Mucosa of descending colon (tissue), 3 donors: ENCODE measurements at regions not wholly inside any gene's neighbourhood (a gene's known extent, or its start where the extent isn't known, plus 50 kb on each side); places are given as distances from the start of the nearest gene placed in this dataset.

Experiments
- ATAC-seq: fragments of 200-7000 bp; cut with Tn5 transposase; one replicate; pipeline ENCODE4 v1.9.1; 2020; ENCODE audit warnings: mild to moderate bottlenecking, moderate library complexity
- DNase-seq, 3 donors: peaks; one replicate each; pipeline ENCODE4 v3.0.0-alpha.2; 2020
- H3K36me3 ChIP-seq: fragments of 200-600 bp; one replicate; pipeline ENCODE4 v1.8.0; 2021; ENCODE audit warnings: low read depth, mild to moderate bottlenecking
- H3K4me1 ChIP-seq: fragments of 200-600 bp; one replicate; pipeline ENCODE4 v1.8.0; 2021; ENCODE audit warnings: low read depth, mild to moderate bottlenecking
- H3K4me3 ChIP-seq: fragments of 200-600 bp; one replicate; pipeline ENCODE4 v1.8.0; 2021; ENCODE audit warnings: mild to moderate bottlenecking
- H3K9me3 ChIP-seq: fragments of 200-600 bp; one replicate; pipeline ENCODE4 v1.8.0; 2021; ENCODE audit warnings: mild to moderate bottlenecking
- CTCF ChIP-seq: fragments of 200-600 bp; IDR thresholded peaks from one replicate; pipeline ENCODE4 v1.8.0; 2022; ENCODE audit warnings: antibody characterized with exemption, mild to moderate bottlenecking
- intact Hi-C, 2 donors: fragments of 100-400 bp; cut with DNase I in 1 of 2; cut with micrococcal nuclease in 1 of 2; formaldehyde crosslinking; loops; one replicate each; pipeline versions ENCODE4 v1.11.0 to v1.11.1; 2022; cut with DNase I, micrococcal nuclease
- donor health status: DM: no; HTN: no; CAD: no; lungs with moderate emphysema.
- donor health status: DM: no; HTN: no; CAD: no.
- donor health status: DM: no; HTN: yes; CAD: no.

GRCh38 chr3:8153800-8154199 lies 347.8 kb upstream of the LMCD1 start:
- no peak for DNase-seq
- ATAC-seq, result no peak
- no peak for TF ChIP-seq CTCF
- intact Hi-C loops, result no loop called here
- Histone ChIP-seq H3K4me3 (no peak overlapping the region), H3K9me3 (no peaks in the 10 kb centered on the region), H3K4me1 (no peaks in the 10 kb centered on the region), H3K36me3 (no peaks in the 10 kb centered on the region)

- no peak for TF ChIP-seq CTCF
- no peaks in the 10 kb centered on the region for H3K36me3 ChIP-seq
- no peak overlapping the region for H3K4me3 ChIP-seq
- no peaks in the 10 kb centered on the region for H3K9me3 ChIP-seq
- H3K4me1 ChIP-seq, result no peaks in the 10 kb centered on the region
- ATAC-seq, result no peak
- DNase-seq, result no peak
- intact Hi-C loops, result no loop called here
Observed at GRCh38 chr3:8154617-8155016, 347.0 kb upstream of the LMCD1 start.

- no peaks in the 10 kb centered on the region for H3K9me3 ChIP-seq
Observed at GRCh38 chr3:8156138-8156537, 345.5 kb upstream of the LMCD1 start.

GRCh38 chr3:8156831-8157230 lies 344.8 kb upstream of the LMCD1 start:
- H3K4me3 ChIP-seq, result no peak overlapping the region
- intact Hi-C loops, result no loop called here
- no peak for DNase-seq
- no peak for TF ChIP-seq CTCF
- no peaks in the 10 kb centered on the region for H3K4me1 ChIP-seq
- no peak for ATAC-seq
- H3K9me3 ChIP-seq, result no peaks in the 10 kb centered on the region
- H3K36me3 ChIP-seq, result no peaks in the 10 kb centered on the region

More at GRCh38 chr3:8156138-8156537, 345.5 kb upstream of the LMCD1 start:
- TF ChIP-seq CTCF, result no peak
- ATAC-seq (no peak), DNase-seq (no peak)
- H3K4me3 ChIP-seq, result no peak overlapping the region
- H3K4me1 ChIP-seq, result no peaks in the 10 kb centered on the region
- H3K36me3 ChIP-seq, result no peaks in the 10 kb centered on the region
- intact Hi-C loops, result no loop called here

GRCh38 chr3:8157640-8158039 lies 344.0 kb upstream of the LMCD1 start:
- intact Hi-C loops, result no loop called here
- Histone ChIP-seq H3K4me3 (no peak overlapping the region), H3K4me1 (no peaks in the 10 kb centered on the region), H3K36me3 (no peaks in the 10 kb centered on the region), H3K9me3 (no peaks in the 10 kb centered on the region)
- TF ChIP-seq CTCF, result no peak
- ATAC-seq, result no peak
- DNase-seq, result no peak

DNA sequence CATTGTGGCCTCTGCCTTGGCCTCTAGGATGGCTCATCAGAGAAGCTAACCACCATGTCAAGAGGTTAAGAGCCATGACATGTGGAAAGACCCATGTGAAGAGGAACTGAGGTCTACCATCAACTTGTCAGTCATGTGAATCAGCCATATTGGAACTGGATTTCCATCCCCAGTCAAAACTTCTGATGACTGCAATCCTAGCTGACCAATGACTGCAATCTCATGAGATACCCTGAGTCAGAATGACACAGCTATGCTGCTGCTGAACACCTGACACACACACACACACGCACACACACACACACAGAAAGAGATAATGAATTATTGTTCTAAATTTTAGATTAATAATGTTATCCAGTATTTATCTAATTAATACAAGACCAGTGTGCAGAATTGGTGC lies 337.5 kb upstream of the LMCD1 start:
- ATAC-seq, result no peak

More for the DNA sequence above, 337.5 kb upstream of the LMCD1 start:
- intact Hi-C loops, result no loop called here
- H3K36me3 ChIP-seq, result no peaks in the 10 kb centered on the region
- no peak for TF ChIP-seq CTCF
- no peak for DNase-seq
- H3K4me3 ChIP-seq, result no peak overlapping the region
- no peaks in the 10 kb centered on the region for H3K9me3 ChIP-seq
- no peaks in the 10 kb centered on the region for H3K4me1 ChIP-seq
